ENCODE measurements at regions not wholly inside any gene's neighbourhood (a gene's known extent, or its start where the extent isn't known, plus 50 kb on each side); places are given as distances from the start of the nearest gene placed in this dataset.

- no peak for DNase-seq
Measured at GRCh38 chr14:71363946-71364925, 457.0 kb downstream of the PCNX1 start.

DNA sequence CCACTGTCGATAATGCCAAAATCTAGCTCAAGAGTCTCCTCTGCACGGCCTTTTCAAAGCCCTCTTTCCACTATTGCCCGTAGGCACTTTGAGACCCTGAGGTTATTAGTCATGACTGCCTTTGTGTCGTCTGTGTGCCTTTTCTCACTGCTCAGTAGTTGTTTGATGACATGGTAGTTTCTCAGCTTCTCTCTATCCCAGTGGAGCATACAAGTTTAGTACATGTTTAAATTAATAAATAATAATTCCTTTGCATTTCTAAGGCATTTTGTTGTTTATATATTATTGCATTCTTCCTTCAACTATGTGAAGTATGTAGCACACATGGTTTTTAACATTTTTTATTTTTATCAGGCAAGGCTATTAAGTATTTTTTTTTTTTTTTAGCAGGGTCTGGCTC, 458.1 kb downstream of the PCNX1 start:
- DNase-seq = no peak

DNA sequence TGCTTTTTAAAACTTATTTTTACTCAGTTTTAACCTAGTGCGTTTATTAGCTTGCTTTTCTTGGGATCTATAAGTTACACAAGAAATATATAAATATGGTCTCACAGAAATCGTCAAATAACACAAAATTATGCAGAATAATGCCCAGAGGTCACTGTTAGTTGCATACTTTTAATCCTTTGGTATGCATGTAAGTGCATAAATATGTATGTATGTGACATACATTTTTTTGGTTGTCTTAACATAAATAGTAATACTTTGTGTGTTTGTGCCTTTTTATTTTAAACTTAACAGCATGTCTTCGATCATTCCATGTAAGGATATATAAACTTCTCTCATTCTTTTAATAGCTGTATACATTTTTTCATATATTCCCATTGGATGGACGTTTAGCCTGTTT, 459.6 kb downstream of the PCNX1 start:
- no peak for DNase-seq

DNA sequence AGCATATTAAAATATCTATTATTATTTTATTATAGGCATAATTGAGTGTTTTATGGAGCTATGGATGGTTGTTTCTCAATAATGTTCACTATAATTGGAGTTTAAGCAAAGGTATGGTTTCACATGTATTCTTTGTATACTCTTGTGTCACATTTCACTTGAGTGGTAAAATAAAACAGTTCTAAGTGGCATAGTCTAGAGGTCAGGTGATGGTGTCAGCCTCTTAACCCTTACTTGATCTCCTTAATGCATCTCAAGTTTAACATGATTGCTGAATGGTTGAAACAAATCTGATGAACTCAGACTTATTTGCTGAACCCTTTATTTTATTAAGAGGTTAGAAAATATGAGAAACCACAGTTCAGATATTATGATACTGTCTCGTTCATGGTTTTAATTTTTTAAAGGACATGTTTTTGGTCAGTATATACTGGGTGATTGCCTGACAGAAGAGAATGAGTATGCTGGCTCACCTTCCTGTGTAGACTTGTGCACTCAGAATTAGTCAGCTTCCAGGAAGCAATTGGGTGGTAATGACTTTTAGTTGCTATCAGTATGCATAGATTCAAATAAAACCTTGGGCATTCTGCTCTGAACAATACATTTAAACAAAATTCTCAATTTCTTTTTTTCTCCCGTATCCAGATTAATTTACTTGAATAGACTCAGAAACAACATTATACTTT, 464.6 kb downstream of the PCNX1 start:
- no peak for DNase-seq

GRCh38 chr14:71372411-71372838, 465.2 kb downstream of the PCNX1 start:
- DNase-seq = no peak

GRCh38 chr14:71373773-71374172, 466.5 kb downstream of the PCNX1 start:
- no peak for DNase-seq

- no peak for DNase-seq
Measured at GRCh38 chr14:71374989-71375388, 467.7 kb downstream of the PCNX1 start.

GRCh38 chr14:71377099-71377498, 469.8 kb downstream of the PCNX1 start:
- DNase-seq = no peak

DNA sequence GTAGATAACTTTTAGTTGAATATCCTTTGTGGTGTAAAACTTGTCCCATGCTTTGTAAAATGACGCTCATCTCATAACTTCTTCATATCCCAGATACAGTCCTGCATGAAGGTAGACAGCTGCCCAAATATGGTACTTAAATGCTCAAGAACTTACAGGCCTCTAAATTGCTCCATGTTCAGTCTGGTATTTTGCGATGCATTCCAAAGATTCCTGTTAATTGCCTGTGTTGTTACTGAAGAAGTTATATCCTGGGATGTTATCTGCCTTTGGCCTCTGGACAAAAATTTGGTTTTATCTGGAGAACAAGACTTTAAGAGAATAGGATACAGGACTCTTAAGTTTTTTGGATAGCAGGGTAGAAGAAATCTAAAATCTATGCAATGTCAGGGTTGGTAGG, 473.0 kb downstream of the PCNX1 start:
- no peak for DNase-seq

- DNase-seq = no peak
Measured at GRCh38 chr14:71381814-71382213, 474.6 kb downstream of the PCNX1 start.

- no peak for DNase-seq
Measured at GRCh38 chr14:71382315-71382714, 475.1 kb downstream of the PCNX1 start.

DNA sequence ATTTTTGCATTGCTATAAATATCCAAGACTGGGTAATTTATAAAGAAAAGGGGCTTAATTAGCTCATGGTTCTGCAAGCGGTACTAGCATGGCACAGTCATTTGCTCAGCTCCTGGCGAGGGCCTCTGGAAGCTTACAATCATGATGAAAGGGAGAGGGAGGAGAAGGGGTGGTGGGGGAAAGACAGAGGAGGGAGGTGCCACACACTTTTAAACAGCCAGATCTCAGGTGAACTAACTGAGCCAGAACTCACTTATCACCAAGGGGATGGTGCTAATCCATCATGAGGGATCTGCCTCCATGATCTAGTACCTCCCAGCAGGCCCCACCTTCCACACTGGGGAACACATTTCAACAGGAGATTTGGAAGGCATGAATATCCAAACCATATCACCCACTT, 476.3 kb downstream of the PCNX1 start:
- DNase-seq = no peak

GRCh38 chr14:71384007-71384845, 477.0 kb downstream of the PCNX1 start:
- DNase-seq = no peak

DNA sequence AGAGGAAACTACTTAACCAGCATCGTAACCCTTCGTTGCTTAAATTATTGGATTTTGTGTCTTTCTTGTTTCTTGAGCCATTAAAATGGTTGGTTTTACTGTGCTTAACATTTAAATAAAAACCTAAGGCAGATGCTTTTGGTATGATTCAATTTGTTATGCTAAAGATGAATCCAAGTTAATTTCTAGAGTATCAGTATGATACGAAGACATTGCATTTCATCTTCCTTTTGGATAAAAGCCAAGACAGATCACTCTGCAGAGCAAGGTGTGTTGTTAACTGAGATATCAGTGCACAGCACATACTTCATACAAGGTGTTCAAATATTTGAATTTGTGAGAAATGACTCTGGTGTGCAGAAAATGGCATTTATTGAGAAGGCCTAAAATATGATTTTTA, 480.5 kb downstream of the PCNX1 start:
- no peak for DNase-seq

GRCh38 chr14:71388336-71388735, 481.1 kb downstream of the PCNX1 start:
- no peak for DNase-seq

- peak; percentile 62 for DNase-seq
Measured at GRCh38 chr14:71388862-71389261, 481.6 kb downstream of the PCNX1 start.

DNA sequence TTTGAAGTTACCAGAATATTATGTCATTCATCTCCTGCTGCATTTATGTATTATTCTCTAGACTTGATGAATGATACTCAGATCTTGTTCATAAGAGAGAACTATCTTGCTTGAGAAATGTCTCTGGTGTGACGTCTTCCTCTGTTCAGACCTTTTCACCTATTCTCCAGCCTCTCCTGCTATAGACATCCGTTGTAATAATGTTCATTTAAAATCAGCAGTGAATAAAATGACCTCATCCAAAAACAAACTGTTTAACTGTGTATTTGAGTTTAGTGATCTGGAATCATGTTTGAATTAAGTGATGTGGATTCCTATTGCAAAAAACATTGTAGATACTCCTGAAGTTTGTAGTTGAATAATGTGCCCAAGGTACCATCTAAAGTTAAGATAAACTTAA, 487.1 kb downstream of the PCNX1 start:
- no peak for DNase-seq

- DNase-seq = no peak
Measured at GRCh38 chr14:71395151-71395604, 487.9 kb downstream of the PCNX1 start.

- no peak for DNase-seq
Measured at GRCh38 chr14:71395636-71396035, 488.4 kb downstream of the PCNX1 start.

GRCh38 chr14:71396050-71396677, 488.9 kb downstream of the PCNX1 start:
- no peak for DNase-seq

DNA sequence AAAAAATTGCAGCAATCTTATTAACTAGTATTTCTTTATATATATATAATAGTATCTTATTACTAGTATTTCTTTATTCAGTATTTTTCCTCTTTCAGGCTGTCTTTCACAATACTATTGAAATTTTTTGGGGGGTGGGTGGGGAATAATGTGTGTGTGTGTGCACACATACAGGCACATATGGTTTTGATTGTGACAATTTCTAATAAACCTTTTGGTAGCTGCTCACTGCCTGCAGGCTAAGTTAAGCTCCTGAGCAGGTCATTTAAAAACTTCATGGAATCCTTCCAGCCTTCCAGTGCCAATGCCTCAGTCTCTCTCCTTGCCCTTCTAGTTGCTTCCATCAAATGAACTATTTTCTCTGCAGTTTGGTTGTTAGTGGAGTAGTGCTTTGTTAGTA, 490.1 kb downstream of the PCNX1 start:
- no peak for DNase-seq

DNA sequence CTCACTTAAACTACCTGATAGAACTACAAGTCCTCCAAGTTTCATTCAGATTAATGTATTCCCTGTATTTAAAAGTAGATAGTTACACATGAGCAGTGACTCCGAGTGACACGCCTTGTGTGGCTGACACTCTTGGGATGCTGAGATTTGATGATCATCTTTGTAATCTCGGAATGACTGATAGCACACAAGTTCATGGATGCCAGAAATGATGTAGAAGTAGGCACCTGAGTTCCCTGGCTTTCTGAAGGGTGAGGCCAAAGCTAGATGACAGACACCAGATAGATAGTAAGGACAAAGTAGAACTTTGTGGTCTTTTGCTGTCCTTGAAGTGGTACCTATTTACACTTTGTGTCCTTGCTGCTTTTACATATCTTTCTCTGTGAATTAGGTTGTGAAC, 491.2 kb downstream of the PCNX1 start:
- DNase-seq = no peak

GRCh38 chr14:71399057-71399487, 491.8 kb downstream of the PCNX1 start:
- DNase-seq = no peak
